ENCODE measurements at regions not wholly inside any gene's neighbourhood (a gene's known extent, or its start where the extent isn't known, plus 50 kb on each side); places are given as distances from the start of the nearest gene placed in this dataset.

DNA sequence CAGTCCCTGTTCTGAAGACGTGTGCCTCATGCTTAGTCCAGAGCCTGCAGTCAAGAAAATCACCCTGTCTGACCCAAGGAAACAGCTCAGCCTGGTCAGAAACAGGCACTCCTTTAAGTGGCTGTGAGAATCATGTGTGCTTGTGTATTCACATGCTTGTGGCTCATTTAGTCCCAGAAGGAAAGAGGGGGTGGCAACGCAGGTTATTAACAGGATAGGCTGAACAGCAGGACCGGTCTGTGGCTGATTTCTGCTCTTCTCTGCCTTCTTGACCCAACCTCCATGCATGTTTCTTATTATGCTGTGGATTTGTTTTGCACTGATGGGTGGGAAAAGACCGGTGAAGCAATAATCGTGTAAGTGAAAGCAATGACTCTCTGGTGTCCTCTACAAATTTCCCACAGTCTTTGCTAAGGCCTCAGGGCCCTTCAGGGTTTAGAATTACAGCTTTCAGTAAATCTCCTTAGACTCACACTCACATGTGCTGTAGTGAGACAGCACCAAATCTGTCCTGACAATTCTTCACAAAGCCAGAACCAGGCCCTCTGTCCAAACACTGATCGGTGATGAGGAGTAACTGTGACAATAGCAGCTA lies 288.1 kb downstream of the ETS1 start:
- Histone ChIP-seq H3K4me3 (no peak overlapping the region), H3K27ac (peak overlapping the region; percentile 29 to 53), H3K9me3 (no peaks in the 10 kb centered on the region), H3K27me3 (no peaks in the 10 kb centered on the region), H3K4me1 (peaks cover 0 to 28% (median 13%) of the 10 kb centered on the region in 4 donors), H3K36me3 (no peaks in the 10 kb centered on the region)
- intact Hi-C loops (cut with DNase I; ENCODE audit: low total_unique reads) = loop anchor here (10.0 kb wide), 1 partner anchor 124 kb away; no protein-coding TSS in a partner anchor
- no peak for TF ChIP-seq CTCF (IDR thresholded peaks at IDR 0.05)
- peak in 1 of 2 donors; percentile 29 for DNase-seq

DNA sequence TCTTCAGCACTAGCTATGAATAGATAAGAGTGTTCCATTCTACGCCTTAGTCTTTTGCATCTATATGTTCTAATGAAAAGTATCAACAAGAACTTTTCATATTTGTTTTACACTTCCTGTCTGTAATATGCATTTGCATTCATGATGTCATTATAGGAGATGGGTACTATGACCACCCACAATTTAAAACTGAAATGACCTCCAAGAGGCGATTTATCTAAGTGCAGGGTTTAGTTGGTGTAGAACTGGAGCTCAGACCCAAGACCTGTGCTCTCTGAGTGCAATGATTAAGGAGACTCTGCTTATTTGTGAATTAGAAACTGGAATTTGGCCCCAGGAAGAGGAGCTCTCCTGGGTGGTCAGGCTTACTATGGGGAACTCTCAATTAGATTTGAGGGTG lies 289.1 kb downstream of the ETS1 start:
- no peaks in the 10 kb centered on the region for H3K27me3 ChIP-seq
- no peak for TF ChIP-seq CTCF (IDR thresholded peaks at IDR 0.05)
- DNase-seq = no peak
- H3K4me1 ChIP-seq = peaks cover 0 to 37% (median 18%) of the 10 kb centered on the region in 4 donors
- H3K9me3 ChIP-seq = no peaks in the 10 kb centered on the region
- H3K4me3 ChIP-seq = no peak overlapping the region
- H3K27ac ChIP-seq = peak overlapping the region; percentile 29 to 53
- no peaks in the 10 kb centered on the region for H3K36me3 ChIP-seq
- intact Hi-C loops (cut with DNase I; ENCODE audit: low total_unique reads) = loop anchor here (10.0 kb wide), 1 partner anchor 123 kb away; no protein-coding TSS in a partner anchor

- no peak overlapping the region for H3K27ac ChIP-seq
Measured at GRCh38 chr11:128297805-128298204, 289.6 kb downstream of the ETS1 start.

DNA sequence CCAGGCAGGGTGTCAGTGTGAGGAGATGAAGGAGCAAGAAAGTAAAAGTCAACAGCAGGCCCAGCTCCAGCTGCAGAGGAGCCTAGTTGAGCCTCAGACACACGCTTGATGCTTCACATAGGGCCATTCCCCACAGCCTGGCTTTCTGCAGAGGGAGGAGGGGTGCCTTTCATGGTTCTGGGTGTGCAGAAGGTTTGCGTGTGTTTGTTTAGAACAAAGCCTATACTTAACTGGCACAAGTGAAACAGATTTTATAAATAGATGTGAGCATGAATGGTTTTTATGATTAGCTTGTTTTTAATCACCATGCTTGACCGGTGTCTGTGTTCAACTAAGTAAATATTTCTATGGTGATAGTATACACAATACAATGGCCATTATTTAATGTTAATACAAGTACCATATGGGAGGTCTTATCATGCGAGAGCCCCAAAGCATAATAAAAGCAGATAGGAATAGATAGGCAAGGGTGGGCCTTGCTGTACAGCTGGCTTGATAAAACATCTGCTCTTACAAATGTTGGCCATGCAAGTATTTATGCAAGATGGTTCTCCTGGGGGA lies 290.2 kb downstream of the ETS1 start:
- Histone ChIP-seq H3K4me3 (no peak overlapping the region), H3K9me3 (no peaks in the 10 kb centered on the region), H3K4me1 (peaks cover 0 to 40% (median 18%) of the 10 kb centered on the region in 4 donors), H3K36me3 (no peaks in the 10 kb centered on the region), H3K27me3 (no peaks in the 10 kb centered on the region), H3K27ac (no peak overlapping the region)
- intact Hi-C loops (cut with DNase I; ENCODE audit: low total_unique reads) = loop anchor here (10.0 kb wide), 1 partner anchor 122 kb away; no protein-coding TSS in a partner anchor
- no peak for DNase-seq
- no peak for TF ChIP-seq CTCF (IDR thresholded peaks at IDR 0.05)

More at GRCh38 chr11:128297805-128298204, 289.6 kb downstream of the ETS1 start:
- Histone ChIP-seq H3K4me3 (no peak overlapping the region), H3K36me3 (no peaks in the 10 kb centered on the region), H3K4me1 (peaks cover 0 to 38% (median 18%) of the 10 kb centered on the region in 4 donors), H3K27me3 (no peaks in the 10 kb centered on the region), H3K9me3 (no peaks in the 10 kb centered on the region)
- DNase-seq = no peak
- intact Hi-C loops (cut with DNase I; ENCODE audit: low total_unique reads) = loop anchor here (10.0 kb wide), 1 partner anchor 123 kb away; no protein-coding TSS in a partner anchor
- no peak for TF ChIP-seq CTCF (IDR thresholded peaks at IDR 0.05)

- Histone ChIP-seq H3K4me1 (peaks cover 0 to 51% (median 21%) of the 10 kb centered on the region in 4 donors), H3K27me3 (no peaks in the 10 kb centered on the region), H3K27ac (peak overlapping the region; percentile 30 to 66), H3K4me3 (no peak overlapping the region), H3K9me3 (no peaks in the 10 kb centered on the region), H3K36me3 (no peaks in the 10 kb centered on the region)
- TF ChIP-seq CTCF (IDR thresholded peaks at IDR 0.05) = no peak
- no peak for DNase-seq
- intact Hi-C loops (cut with DNase I; ENCODE audit: low total_unique reads) = loop anchor here (5.0 to 10.0 kb wide), 2 partner anchors 120 to 253 kb away; no protein-coding TSS in a partner anchor
Measured at GRCh38 chr11:128294671-128295050, 292.7 kb downstream of the ETS1 start.

Measured in tibial artery (tissue), 4 donors.